ENCODE measurements at regions not wholly inside any gene's neighbourhood (a gene's known extent, or its start where the extent isn't known, plus 50 kb on each side); places are given as distances from the start of the nearest gene placed in this dataset.
"Not testable (repeated sequence)": the region's sequence is repeated elsewhere in the genome, so short reads cannot be mapped to it uniquely, and the experiment has no call there.

DNA sequence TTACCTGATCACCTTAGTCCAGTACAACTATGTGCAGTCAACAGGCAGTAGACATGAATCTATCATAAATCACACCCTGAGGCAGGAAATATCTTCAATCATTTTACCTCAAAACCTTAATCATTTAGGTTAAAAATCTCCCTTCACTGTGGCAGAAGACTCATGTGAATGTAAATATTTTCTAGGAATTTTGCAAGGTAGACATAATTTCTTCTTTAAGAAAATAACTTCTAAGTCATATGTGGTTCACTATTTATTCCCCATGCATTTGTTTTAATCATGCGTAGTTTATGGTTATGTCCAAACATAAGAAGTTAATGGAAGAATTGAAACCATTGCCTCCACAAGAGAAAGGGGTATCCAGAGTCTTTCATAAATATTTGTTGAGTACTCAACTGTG is 97.0 kb downstream of the HMHB1 start:
- DNase-seq (ENCODE audit: low spot score), result no peak

DNA sequence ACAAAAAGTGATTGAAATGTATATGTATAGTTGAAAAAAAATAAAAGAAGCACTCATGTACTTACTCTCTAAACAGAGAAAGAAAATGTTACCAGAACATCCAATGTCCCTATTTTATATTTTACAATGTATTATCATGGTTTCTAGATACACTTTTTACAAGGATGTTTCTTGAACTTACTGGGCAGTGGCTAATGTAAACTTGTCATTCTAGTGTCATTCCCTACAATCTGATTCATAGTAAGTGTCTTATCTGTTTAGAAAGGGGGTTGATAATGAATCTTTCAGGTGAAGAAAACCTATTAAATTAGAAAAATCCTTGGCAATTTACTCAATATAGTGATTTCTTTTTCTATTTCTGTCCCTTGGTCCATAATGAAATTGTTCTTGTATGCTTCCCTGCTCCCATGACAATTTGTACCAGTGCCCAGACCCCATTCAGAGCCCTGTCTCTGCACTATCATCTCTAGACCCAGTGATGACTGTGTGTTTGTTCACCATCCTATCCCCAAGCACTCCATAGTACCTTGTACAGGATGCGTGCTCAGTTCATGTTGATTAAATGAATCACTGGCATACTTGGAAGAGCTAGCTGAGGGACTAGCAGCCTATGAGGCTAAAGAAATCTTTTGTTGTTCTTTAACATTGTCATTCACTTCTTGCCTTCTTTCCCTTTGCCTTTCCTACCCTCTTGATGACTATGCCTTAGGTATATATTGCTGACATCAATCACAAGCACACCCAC is 101.2 kb downstream of the HMHB1 start:
- no peak for DNase-seq (ENCODE audit: low spot score)

DNA sequence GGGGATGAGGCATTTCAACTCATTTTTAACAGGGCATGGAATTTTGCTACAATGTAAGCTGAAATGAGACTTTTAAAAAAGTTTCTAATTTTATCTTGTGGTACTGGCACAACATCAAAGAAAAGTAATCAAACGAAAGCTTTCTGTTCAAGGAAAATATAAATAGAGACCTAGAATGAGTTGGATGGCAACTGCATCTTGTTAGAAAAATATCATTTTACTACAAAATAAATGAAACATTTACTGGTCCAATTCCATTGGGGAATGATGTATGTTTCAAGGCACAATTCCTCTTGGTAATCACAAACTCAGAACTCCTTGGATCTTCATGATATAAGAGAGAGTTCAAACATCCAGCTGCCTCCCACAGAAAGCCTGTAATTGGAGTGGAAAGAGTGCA is 102.8 kb downstream of the HMHB1 start:
- DNase-seq (ENCODE audit: low spot score), result no peak

DNA sequence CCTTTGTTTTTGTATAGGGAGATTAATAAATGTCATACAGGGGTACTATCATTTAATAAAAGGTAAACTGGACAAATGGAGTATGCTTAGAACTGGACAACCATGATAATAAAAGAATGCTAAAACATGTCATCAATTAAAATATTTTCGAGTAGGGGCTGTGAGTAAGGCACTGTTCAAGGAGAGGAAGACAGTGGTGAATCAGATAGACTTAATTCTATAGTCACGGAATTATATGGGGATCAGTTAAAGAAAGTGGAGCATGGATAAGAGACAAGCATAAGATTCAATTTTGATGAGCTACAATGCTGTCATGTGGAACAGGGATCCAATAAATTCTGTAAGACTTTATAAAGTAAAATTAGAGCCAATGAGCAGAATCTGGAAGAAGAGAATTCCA is 104.5 kb downstream of the HMHB1 start:
- no peak for DNase-seq (ENCODE audit: low spot score)

DNA sequence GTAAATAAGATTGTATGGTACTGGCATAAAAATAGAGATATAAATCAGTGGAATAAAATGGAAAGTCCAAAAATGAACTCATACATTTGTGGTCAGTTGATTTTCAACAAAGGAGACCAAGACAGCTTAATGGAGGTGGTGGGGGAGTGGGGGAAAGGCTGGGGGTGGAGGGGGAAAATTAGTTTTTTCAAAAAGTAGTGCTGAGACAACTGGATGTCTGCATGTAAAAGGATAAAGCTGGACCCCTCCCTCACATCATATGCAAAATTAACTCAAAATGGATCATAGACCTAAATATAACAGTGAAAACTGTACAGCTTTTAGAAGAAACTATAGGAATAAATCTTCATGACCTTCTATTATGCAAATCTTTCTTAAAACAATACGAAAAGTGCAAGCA is 107.0 kb downstream of the HMHB1 start:
- no peak for DNase-seq (ENCODE audit: low spot score)

DNA sequence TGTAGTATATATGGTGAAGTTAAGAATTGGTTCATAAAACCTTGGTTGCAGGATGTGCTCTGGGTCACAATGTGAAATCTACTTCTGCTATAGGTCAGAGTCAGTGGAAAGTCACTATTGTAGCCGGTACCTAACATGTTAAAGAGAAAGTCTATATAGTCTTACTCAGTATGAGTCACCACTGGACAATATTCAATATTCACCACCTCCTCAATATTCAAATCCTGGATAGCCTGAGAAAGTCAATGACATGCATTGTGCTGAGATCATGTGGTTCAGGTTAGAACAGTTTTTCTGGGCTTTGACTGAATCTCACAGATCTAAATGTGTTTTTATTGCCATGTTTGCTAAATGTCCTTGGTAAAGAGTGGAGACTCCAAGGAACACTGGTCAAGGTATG is 108.8 kb downstream of the HMHB1 start:
- no peak for DNase-seq (ENCODE audit: low spot score)

DNA sequence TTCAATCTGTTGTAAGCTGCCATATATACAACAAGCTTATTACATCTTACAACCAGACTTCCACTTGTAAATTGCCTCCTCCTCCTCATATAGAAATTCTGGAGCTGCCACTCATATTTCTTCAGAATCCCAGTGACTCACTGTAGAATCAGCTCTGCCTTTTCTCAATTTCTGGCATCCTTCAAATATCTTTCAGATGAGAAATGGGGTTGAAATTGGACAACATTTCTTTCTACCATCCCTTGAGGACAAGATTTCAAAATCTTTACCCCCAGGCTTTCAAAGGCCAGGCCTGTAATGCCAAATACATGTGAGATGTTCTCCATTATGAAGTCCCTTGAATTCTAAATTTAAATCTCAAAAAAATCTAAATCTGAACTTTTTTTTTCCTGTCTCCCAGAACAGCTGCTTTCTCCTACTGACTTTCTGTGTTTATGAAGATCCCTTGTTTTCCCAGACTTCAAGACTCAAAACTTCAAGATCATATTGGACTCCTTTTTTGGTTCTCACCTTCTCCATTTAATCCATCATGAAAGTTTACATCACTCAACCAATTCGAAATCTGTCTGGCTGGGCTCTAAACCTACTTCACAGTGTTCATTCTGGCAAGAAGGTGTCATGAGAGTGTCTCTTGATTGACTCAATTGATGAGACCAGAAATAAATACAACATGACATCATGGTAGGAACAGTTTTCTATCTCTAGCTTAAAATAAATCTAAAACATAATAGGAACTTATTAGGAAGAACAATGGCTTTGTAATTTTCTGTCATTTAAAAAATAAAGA is 109.8 kb downstream of the HMHB1 start:
- no peak for DNase-seq (ENCODE audit: low spot score)

DNA sequence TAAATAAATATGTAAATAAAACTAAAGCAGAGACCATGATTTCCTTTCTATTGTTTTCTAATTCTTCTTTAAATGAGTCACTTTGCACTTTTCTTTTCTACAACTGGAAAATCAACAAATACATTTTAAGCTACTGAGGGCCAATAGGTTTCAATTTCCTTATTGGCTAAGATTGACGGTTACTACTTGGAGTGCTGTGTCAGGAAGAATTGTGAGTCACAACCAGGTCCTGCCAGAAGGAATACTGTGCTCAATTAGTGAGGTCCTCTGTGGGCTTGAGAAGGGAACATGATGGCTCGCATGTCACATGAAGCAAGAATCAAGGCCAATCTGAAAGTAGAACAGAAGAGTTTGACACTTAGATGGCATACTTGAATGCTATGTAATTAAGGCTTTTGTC is 110.8 kb downstream of the HMHB1 start:
- DNase-seq (ENCODE audit: low spot score), result no peak

DNA sequence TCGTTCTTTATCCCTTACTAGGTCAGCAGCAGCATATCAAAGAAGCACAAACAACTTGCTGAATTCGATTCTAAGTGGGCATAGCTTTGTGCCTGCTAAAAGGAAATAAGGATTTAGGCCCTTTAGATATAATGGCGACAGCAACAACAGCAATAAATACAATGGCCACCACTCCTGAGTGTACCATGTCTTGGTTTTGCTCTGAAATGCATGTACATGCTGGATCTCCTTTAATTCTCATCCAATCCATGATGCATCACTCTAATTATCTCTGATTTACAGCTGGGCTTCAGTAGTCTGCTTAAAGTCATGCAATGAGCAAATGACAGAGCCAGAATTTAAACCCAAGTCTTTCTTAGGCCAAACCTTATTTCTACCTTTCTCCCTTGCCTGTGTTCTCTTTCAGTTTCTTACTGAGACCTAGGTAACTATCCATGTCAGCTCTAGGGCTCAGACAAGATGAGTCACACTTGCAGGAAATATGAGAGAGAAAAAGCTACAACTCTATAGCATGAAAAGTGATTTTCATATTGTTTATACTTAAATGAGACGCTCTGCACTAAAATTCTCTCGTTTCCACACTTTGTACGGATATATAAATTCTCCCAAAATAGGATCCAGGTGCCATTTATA is 111.8 kb downstream of the HMHB1 start:
- no peak for DNase-seq (ENCODE audit: low spot score)

DNA sequence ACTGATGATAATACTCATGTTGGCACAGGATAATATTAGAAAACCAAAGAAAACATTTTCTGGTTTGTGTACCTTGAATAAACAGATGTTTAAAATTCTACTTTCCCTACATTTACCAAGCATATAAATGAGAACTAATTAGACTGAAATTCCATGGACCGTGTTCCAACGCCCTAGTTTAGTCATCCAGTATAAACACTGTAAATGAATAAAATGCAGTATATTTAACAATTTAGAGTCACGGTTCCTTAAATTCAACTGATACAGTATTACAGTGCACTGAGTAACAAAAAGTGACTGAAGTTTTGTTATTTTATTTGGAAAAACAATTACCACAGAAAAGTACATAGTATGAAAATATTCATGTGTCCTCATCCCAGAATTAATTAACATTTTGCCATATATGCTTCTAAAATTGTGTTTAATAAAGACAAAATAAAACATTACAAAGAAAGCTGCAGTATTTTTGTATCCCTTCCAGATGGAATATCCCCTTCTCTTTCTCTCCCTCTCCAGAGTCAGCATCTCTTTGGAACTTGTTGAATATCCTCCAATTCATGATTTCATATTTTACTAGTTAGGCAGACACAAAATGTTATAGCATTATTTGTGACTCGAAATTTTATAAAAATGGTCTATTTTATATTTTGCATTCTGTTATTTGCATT is 112.5 kb downstream of the HMHB1 start:
- DNase-seq (ENCODE audit: low spot score), result no peak

DNA sequence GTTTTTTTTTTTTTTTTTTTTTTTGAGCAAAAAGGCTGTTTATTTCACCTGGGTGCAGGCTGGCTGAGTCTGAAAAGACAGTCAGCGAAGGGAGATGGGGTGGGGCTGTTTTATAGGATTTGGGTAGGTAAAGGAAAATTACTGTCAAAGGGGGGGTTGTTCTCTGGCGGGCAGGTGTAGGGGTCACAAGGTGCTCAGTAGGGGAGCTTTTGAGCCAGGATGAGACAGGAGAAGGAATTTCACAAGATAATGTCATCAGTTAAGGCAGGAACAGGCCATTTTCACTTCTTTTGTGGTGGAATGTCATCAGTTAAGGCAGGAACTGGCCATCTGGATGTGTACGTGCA is 113.0 kb downstream of the HMHB1 start:
- not testable (repeated sequence) for DNase-seq (ENCODE audit: low spot score)

DNA sequence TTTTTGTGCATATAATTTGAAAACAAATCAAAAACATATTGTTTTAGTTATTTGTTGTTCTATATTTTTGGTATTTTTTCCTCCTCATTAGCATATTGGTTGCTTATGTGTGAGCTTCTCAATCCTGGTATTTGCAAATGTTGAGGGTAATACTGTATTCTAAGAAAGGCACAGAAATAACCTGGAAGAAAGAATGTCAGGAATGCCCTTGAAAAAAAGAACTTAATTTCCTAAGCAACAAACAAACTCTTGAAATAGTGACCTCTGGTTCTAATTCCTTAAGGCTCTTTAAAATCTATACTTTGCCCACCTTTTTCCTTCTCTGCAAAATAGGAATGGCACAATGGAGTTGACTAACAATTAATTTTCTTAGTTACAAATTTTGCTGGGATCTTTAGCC is 117.5 kb downstream of the HMHB1 start:
- DNase-seq (ENCODE audit: low spot score), result no peak

DNA sequence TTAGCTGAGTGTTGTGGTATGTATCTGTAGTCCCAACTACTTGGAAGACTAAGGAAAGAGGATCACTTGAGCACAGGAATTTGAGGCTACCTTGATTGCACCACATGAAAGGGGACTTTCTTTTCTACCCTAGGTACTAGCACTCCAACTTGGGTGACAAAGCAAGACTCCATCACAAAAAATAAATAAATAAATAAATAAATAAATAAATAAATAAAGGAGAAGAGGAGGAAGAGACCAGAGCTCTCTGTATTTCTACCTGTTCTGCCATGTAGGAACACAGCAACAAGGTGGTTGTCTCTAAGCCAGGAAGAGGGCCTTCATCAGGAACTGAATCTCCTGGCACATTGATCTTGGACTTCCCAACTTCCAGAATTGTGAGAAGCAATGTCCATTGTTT is 118.6 kb downstream of the HMHB1 start:
- DNase-seq (ENCODE audit: low spot score), result no peak

DNA sequence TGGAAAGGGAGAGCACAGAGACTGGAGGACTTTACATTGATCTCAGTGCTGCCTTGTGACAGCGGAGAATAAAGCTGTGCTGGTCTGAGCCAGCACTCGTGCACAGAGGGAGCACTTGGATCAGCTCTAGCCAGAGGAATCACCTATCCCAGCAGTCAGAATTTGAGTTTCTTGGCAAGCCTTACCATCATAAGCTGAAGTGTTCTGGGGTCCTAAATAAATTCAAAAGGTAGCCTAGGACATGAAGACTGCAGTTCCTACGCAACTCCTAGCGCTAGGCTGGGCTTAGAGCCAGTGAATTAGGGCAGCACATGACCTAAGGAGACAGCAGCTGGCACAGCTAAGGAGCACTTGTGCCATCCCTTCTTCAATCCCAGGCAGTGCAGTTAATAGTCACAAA is 119.5 kb downstream of the HMHB1 start:
- no peak for DNase-seq (ENCODE audit: low spot score)

DNA sequence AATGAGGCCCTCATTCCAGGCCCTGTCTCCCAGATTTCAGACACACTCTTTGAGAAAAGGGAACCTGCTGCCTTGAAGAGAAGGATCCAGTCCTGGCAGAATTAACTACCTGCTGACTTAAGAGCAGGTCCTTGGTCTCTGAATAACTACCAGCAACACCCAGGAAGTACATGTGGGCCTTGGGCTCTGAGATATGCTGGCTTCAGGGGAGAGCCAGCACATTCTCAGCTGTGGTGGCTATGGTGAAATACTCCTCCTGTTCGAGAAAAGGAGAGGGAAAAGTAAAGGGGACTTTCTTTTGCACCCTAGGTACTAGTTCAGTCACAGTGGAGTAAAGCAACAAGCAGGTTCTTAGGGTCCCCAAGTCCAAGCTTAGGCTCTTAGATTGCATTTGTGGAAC is 120.0 kb downstream of the HMHB1 start:
- DNase-seq (ENCODE audit: low spot score), result no peak

DNA sequence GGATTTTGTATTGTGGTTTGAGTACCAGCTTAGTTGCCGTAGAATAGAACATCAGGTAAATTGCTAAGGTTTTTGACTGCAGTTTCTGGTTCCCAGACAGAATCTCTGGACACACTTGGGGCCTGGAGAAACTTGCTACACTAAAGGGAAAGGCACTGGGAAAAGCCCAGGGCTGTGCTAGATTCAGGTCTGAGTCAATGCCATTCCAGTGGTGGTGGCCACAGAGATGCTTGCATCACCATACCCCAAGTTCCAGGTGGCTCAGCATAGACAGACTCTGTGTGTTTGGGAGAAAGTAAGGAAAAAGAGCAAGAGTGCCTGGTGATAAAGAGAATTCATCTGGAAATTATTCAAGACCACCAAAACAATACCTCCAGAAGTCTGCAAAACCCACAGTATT is 120.6 kb downstream of the HMHB1 start:
- DNase-seq (ENCODE audit: low spot score), result no peak

DNA sequence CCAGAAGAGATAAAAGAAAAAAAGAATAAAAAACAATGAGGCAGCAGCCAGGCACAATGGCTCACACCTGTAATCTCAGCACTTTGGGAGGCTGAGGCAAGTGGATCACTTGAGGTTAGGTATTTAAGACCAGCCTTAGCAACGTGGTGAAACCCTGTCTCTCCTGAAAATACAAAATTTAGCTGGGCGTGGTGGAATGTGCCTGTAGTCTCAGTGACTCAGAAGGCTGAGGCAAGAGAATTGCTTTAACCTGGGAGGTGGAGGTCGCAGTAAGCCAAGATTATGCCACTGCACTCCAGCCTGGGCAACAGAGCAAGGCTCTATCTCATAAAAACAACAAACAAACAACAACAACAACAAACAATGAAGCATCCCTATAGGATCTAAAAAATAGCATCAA is 121.5 kb downstream of the HMHB1 start:
- no peak for DNase-seq (ENCODE audit: low spot score)

DNA sequence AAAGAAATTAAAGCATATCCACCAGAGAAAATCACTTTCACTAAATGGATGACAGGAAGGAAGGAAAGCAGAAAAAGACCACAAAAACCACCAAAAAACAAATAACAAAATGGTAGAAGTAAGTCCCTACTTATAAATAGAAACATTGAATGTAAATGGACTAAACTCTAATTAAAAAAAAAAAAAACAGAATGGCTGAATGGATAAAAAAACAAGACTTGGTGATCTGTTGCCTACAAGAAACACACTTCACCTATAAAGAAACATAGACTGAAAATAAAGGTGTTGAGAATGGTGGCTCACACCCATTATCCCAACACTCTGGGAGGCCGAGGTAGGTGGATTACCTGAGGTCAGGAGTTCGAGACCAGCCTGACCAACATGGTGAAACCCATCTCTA is 122.9 kb downstream of the HMHB1 start:
- no peak for DNase-seq (ENCODE audit: low spot score)

DNA sequence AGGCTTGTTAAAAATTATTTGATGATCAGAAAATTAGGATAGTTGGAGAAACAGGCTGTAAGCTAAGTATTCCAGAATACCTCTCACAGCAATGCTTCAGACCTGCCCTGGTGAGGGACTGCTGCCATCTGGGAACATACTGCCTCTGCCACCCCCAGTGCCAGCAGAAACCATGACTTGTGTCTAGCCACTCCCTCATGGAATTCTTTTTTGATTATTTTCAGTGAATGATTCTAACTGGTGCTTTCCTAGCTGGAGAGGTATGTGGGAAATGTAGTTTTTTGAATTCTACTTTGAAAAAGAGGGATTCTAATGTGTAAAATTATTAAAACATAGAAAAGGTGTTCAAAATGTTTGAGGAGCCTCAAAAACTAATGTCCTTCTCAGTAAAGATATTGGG is 126.3 kb downstream of the HMHB1 start:
- DNase-seq (ENCODE audit: low spot score), result no peak

DNA sequence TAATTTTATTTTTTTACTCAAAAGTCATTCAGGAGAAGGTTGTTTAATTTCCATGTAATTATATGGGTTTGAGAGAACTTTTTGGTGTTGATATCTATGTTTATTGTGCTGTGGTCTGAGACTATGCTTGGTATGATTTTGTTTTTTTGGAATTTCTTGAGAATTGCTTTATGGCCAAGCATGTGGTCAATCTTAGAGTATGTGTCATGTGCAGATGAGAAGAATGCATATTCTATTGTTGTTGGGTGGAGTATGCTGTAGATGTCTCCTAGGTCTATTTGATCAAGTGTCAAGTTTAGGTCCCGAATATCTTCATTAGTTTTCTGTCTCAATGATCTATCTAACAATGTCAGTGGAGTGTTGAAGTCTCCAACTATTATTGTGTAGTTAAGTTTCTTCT is 134.9 kb downstream of the HMHB1 start:
- no peak for DNase-seq (ENCODE audit: low spot score)

DNA sequence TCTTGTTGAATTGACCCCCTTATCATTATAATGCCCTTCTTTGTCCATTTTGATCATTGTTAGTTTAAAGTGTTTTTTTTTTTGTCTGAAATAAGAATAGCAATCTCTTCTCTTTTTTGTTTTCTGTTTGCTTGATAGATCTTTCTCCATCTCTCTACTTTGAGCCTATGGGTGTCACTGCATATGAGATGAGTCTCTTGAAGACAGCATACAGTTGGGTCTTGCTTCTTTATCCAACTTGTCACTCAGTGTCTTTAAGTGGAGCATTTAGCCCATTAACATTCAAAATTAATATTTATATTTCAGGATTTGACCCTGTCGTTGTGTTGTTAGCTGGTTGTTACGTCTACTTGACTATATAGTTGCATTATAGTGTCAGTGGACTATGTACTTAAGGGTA is 135.4 kb downstream of the HMHB1 start:
- no peak for DNase-seq (ENCODE audit: low spot score)

DNA sequence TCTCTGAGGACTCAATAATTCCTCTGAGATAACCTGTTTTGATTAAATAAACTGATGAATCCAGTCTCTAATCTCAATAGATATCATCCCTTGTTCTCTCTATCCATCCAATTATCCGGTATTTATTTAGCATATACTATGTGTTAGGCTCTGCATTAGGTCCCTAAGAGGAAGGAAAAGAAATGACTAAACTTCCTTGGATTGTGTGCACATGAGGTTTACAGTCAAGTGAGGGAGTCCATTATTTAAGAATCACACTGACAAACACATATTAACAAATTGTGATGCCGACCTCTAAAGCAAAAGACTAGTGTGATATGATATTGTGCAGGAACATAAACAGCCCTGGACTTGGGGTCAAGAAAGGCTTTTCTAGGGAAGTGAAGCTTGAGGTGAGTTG is 140.8 kb downstream of the HMHB1 start:
- no peak for DNase-seq (ENCODE audit: low spot score)

DNA sequence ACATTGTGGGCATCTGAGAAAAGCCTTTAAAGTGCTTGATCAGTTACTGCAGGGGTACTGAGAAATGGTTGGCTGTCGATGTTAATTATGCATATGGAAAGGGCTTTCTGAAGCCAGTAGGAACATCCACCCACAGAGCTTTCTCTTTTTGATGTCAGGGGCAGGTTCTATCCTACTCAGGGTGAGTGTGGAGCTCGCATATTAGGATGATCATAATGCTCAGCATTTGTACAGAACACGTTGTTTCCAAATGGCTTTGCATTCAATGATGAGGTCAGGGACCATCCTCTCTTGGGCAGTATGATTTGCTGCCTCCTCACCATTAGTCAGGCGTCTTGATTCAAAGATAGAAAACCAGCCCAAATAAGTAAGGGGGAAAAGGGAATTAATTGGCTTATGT is 141.9 kb downstream of the HMHB1 start:
- DNase-seq (ENCODE audit: low spot score), result no peak

Data from CD4-positive, alpha-beta T cell treated with Interleukin-2 at 100 ng/mL for 4 hours (primary cell).